PC-3 (cell line): ENCODE measurements at regions not wholly inside any gene's neighbourhood (a gene's known extent, or its start where the extent isn't known, plus 50 kb on each side); places are given as distances from the start of the nearest gene placed in this dataset.

Experiments used
- EZH2 ChIP-seq: fragments of 300-600 bp; sonication (generic); IDR thresholded peaks from one replicate; pipeline ENCODE4 v1.6.1; 2017; ENCODE audit warnings: antibody characterized with exemption, mild to moderate bottlenecking, low read length; ENCODE audit not compliant: unreplicated experiment
- EZH2phosphoT487 ChIP-seq: fragments of 300-600 bp; sonication (generic); IDR thresholded peaks from 2 replicates; pipeline ENCODE4 v1.6.1; 2018; ENCODE audit warnings: mild to moderate bottlenecking, antibody characterized with exemption, low read length, borderline replicate concordance
- TF ChIP-seq, protein P1 (sequence below): fragments of 300-600 bp; sonication (generic); conservative IDR thresholded peaks from 2 replicates; pipeline ENCODE4 v1.5.1; 2017; ENCODE audit warnings: antibody characterized with exemption, low read depth, mild to moderate bottlenecking, low read length

GRCh38 chr5:3734632-3735031, 139.0 kb downstream of the IRX1 start:
- TF ChIP-seq EZH2 (no peak), EZH2phosphoT487 (no peak)
- TF ChIP-seq, protein P1, sequence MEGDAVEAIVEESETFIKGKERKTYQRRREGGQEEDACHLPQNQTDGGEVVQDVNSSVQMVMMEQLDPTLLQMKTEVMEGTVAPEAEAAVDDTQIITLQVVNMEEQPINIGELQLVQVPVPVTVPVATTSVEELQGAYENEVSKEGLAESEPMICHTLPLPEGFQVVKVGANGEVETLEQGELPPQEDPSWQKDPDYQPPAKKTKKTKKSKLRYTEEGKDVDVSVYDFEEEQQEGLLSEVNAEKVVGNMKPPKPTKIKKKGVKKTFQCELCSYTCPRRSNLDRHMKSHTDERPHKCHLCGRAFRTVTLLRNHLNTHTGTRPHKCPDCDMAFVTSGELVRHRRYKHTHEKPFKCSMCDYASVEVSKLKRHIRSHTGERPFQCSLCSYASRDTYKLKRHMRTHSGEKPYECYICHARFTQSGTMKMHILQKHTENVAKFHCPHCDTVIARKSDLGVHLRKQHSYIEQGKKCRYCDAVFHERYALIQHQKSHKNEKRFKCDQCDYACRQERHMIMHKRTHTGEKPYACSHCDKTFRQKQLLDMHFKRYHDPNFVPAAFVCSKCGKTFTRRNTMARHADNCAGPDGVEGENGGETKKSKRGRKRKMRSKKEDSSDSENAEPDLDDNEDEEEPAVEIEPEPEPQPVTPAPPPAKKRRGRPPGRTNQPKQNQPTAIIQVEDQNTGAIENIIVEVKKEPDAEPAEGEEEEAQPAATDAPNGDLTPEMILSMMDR: no peak
